Endothelial cell of umbilical vein (primary cell): ENCODE measurements at regions not wholly inside any gene's neighbourhood (a gene's known extent, or its start where the extent isn't known, plus 50 kb on each side); places are given as distances from the start of the nearest gene placed in this dataset.

Source experiments
- BruUV-seq: library from RNA; stranded (reverse); fragments of 400-500 nt; replicated peaks from 2 replicates; lab custom pipeline; 2021; lab: Mats Ljungman, UMichigan
- CTCF ChIA-PET: fragments of 300-600, 350-600 bp; sonication (Branson Sonifier 250); formaldehyde crosslinking; loops from one replicate; lab custom pipeline; 2021; ENCODE audit warnings: antibody characterized with exemption, inconsistent platforms; lab: Charles Lee
- POLR2A ChIA-PET: fragments of 300-600, 350-600 bp; sonication (Branson Sonifier 250); formaldehyde crosslinking; loops from one replicate; lab custom pipeline; 2021; ENCODE audit warnings: antibody characterized with exemption, inconsistent platforms; lab: Charles Lee
- DNase-seq: peaks from one replicate; pipeline ENCODE4 v3.0.0-alpha.2; 2011; ENCODE audit warnings: low read depth, low spot score
- FAIRE-seq: peaks from 2 replicates; lab custom pipeline; 2011; peaks lifted over from hg19 to GRCh38; lab: Jason Lieb, UNC
- H2AFZ ChIP-seq: 2 replicates; pipeline ENCODE4 v1.6.0; 2012; ENCODE audit warnings: low read depth, low read length, control low read depth, inconsistent platforms
- H3K27ac ChIP-seq: 2 replicates; pipeline ENCODE4 v1.5.1; 2011; ENCODE audit warnings: low read depth, mild to moderate bottlenecking, control low read depth, low read length, moderate library complexity; ENCODE audit not compliant: insufficient read depth
- H3K27me3 ChIP-seq, 2 experiments: 2 replicates each; pipeline versions ENCODE4 v1.6.0 to v1.6.1; 2011; ENCODE audit warnings: low read length in 2 of 2, mixed read lengths in 1 of 2; ENCODE audit not compliant: control insufficient read depth in 2 of 2, insufficient read depth in 2 of 2
- H3K36me3 ChIP-seq, 2 experiments: 2 replicates in 1 of 2; 3 replicates in 1 of 2; pipeline ENCODE4 v1.5.1; 2011; ENCODE audit warnings: low read length in 2 of 2, mild to moderate bottlenecking in 1 of 2, moderate library complexity in 1 of 2; ENCODE audit not compliant: control insufficient read depth in 2 of 2, insufficient read depth in 2 of 2; ENCODE audit errors: extremely low read depth in 1 of 2
- H3K4me1 ChIP-seq: 3 replicates; pipeline ENCODE4 v1.5.1; 2011; ENCODE audit warnings: mild to moderate bottlenecking, low read length; ENCODE audit not compliant: control insufficient read depth, insufficient read depth; ENCODE audit errors: extremely low read depth
- H3K4me2 ChIP-seq: 2 replicates; pipeline ENCODE4 v1.6.1; 2011; ENCODE audit warnings: low read length, control low read depth, mixed read lengths; ENCODE audit not compliant: insufficient read depth
- H3K4me3 ChIP-seq, 3 experiments: fragments of 200-600 bp in 1 of 3; sonication (generic), shearing (Covaris generic) in 1 of 3; replicated peaks in 1 of 3; 2 replicates each; pipeline ENCODE4 v1.5.1; 2011 to 2016; ENCODE audit warnings: control low read depth in 3 of 3, low read length in 3 of 3, mild to moderate bottlenecking in 2 of 3, inconsistent platforms in 1 of 3, low read depth in 1 of 3, moderate library complexity in 1 of 3; ENCODE audit not compliant: insufficient read depth in 1 of 3
- H3K79me2 ChIP-seq: 2 replicates; pipeline ENCODE4 v1.6.0; 2012; ENCODE audit warnings: low read length, inconsistent platforms; ENCODE audit not compliant: control insufficient read depth, insufficient read depth
- H3K9ac ChIP-seq: replicated peaks from 2 replicates; pipeline ENCODE3; 2011; ENCODE audit warnings: low read length, control low read depth; ENCODE audit not compliant: insufficient read depth; ENCODE audit errors: extremely low read depth
- H3K9me1 ChIP-seq: replicated peaks from 3 replicates; pipeline ENCODE4 v1.6.0; 2011; ENCODE audit warnings: mild to moderate bottlenecking, low read length; ENCODE audit not compliant: control insufficient read depth, insufficient read depth; ENCODE audit errors: extremely low read depth
- H3K9me3 ChIP-seq: replicated peaks from 2 replicates; pipeline ENCODE4 v1.5.1; 2012; ENCODE audit warnings: low read length, inconsistent platforms; ENCODE audit not compliant: control insufficient read depth, insufficient read depth
- H4K20me1 ChIP-seq: replicated peaks from 2 replicates; pipeline ENCODE3; 2011; ENCODE audit warnings: mild to moderate bottlenecking, low read length; ENCODE audit not compliant: control insufficient read depth, insufficient read depth; ENCODE audit errors: extremely low read depth
- EZH2 ChIP-seq: IDR thresholded peaks from 2 replicates; pipeline ENCODE4 v1.6.1; 2012; ENCODE audit warnings: borderline replicate concordance, low read depth, mild to moderate bottlenecking, moderate library complexity, low read length, inconsistent platforms; ENCODE audit not compliant: severe bottlenecking
- FOS ChIP-seq: IDR thresholded peaks from 2 replicates; pipeline ENCODE4 v1.6.1; 2011; ENCODE audit warnings: mild to moderate bottlenecking, low read length, moderate library complexity, borderline replicate concordance; ENCODE audit not compliant: insufficient read depth
- GATA2 ChIP-seq: IDR thresholded peaks from 2 replicates; pipeline ENCODE4 v1.7.0; 2011; ENCODE audit warnings: low read depth, mild to moderate bottlenecking, moderate library complexity, mixed read lengths, low read length; ENCODE audit not compliant: insufficient read length, insufficient read depth
- POLR2A ChIP-seq: IDR thresholded peaks from 2 replicates; pipeline ENCODE4 v1.6.1; 2012; ENCODE audit warnings: low read depth, mild to moderate bottlenecking, control low read depth, low read length
- POLR2AphosphoS5 ChIP-seq: IDR thresholded peaks from 2 replicates; pipeline ENCODE4 v1.6.1; 2012; ENCODE audit warnings: low read depth, mild to moderate bottlenecking, control low read depth, low read length, moderate library complexity; ENCODE audit not compliant: insufficient read depth
- dilution Hi-C: fragments of 300-500 bp; cut with MboI; formaldehyde crosslinking; loops from one replicate; pipeline ENCODE4 v1.15.0; 2019; ENCODE audit warnings: low sequenced_read_pairs; ENCODE audit not compliant: extremely low pct_ligation_motif_present
- intact Hi-C: fragments of 100-400 bp; cut with micrococcal nuclease; formaldehyde crosslinking; loops from one replicate; pipeline ENCODE4 v1.10.0; 2022
- TF ChIP-seq, protein P1 (sequence below), 2 donors: IDR thresholded peaks; 1 replicate in 1 of 2; 2 replicates in 1 of 2; pipeline ENCODE4 v1.5.1; 2011; ENCODE audit warnings: low read length in 2 of 2, mild to moderate bottlenecking in 2 of 2, moderate library complexity in 2 of 2, control low read depth in 1 of 2, inconsistent platforms in 1 of 2, low read depth in 1 of 2; ENCODE audit not compliant: insufficient read depth in 1 of 2; ENCODE audit errors: extremely low read depth in 1 of 2
- TF ChIP-seq, protein P2 (sequence below): IDR thresholded peaks from 2 replicates; pipeline ENCODE4 v1.6.1; 2011; ENCODE audit not compliant: insufficient read depth, insufficient read length

DNA sequence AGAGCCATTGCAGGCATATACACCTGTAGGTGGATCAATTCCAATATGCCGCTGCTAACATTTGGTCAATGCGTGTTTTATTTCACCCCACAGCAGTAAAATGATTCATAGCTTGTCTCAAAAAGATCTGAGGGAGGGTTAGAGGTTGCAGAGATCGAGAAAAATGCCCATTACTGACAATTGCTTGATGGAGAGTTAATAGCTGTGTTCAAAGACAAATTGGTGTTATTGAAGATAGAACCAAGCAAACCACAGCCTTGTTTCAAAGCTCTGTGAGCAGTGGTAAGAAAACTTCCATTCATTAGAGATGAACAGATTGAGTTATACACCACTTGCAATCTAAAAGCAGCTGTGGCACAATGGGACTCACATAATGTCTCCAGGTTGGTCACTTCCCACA lies 95.4 kb downstream of the KCNE4 start:
- H3K36me3 ChIP-seq = no peaks in the 10 kb centered on the region
- H3K4me3 ChIP-seq = no peak overlapping the region
- no peaks in the 10 kb centered on the region for H3K9me1 ChIP-seq
- dilution Hi-C loops = no loop called here
- H3K9me3 ChIP-seq = no peaks in the 10 kb centered on the region
- no peaks in the 10 kb centered on the region for H4K20me1 ChIP-seq
- no peak overlapping the region for H2AFZ ChIP-seq
- no peak for TF ChIP-seq FOS
- TF ChIP-seq POLR2AphosphoS5 = no peak
- no peak for TF ChIP-seq POLR2A
- TF ChIP-seq GATA2 = no peak
- TF ChIP-seq, protein P1, sequence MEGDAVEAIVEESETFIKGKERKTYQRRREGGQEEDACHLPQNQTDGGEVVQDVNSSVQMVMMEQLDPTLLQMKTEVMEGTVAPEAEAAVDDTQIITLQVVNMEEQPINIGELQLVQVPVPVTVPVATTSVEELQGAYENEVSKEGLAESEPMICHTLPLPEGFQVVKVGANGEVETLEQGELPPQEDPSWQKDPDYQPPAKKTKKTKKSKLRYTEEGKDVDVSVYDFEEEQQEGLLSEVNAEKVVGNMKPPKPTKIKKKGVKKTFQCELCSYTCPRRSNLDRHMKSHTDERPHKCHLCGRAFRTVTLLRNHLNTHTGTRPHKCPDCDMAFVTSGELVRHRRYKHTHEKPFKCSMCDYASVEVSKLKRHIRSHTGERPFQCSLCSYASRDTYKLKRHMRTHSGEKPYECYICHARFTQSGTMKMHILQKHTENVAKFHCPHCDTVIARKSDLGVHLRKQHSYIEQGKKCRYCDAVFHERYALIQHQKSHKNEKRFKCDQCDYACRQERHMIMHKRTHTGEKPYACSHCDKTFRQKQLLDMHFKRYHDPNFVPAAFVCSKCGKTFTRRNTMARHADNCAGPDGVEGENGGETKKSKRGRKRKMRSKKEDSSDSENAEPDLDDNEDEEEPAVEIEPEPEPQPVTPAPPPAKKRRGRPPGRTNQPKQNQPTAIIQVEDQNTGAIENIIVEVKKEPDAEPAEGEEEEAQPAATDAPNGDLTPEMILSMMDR (IDR thresholded peaks at IDR 0.05; ENCODE audit: extremely low read depth in 1 of 2, insufficient read depth in 1 of 2, low read depth in 1 of 2, low read length in 2 of 2) = no peak
- TF ChIP-seq, protein P2, sequence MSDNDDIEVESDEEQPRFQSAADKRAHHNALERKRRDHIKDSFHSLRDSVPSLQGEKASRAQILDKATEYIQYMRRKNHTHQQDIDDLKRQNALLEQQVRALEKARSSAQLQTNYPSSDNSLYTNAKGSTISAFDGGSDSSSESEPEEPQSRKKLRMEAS = no peak
- TF ChIP-seq EZH2 = no peak
- H3K4me2 ChIP-seq = no peak overlapping the region
- POLR2A ChIA-PET = no interaction called here
- no peaks in the 10 kb centered on the region for H3K27me3 ChIP-seq
- no peaks in the 10 kb centered on the region for H3K4me1 ChIP-seq
- FAIRE-seq = no peak
- H3K79me2 ChIP-seq = no peaks in the 10 kb centered on the region
- CTCF ChIA-PET = no interaction called here
- no TSS peak for BruUV-seq
- H3K27ac ChIP-seq = no peak overlapping the region
- no peak for DNase-seq
- no peak overlapping the region for H3K9ac ChIP-seq
- intact Hi-C loops = no loop called here
